ENCODE measurements at regions not wholly inside any gene's neighbourhood (a gene's known extent, or its start where the extent isn't known, plus 50 kb on each side); places are given as distances from the start of the nearest gene placed in this dataset.

- H3K4me1 Mint-ChIP-seq, result no peaks in the 10 kb centered on the region
- TF ChIP-seq ESRRA (CRISPR knock-in tag; IDR thresholded peaks at IDR 0.05; ENCODE audit: borderline replicate concordance) (no peak), USF2 (CRISPR knock-in tag; IDR thresholded peaks at IDR 0.05) (no peak), ZMAT4 (CRISPR knock-in tag; IDR thresholded peaks at IDR 0.05) (no peak), MYBL2 (CRISPR knock-in tag; IDR thresholded peaks at IDR 0.05) (no peak), PREB (CRISPR knock-in tag; IDR thresholded peaks at IDR 0.05; ENCODE audit: borderline replicate concordance) (no peak)
- no peak for ATAC-seq
- POLR2A ChIA-PET, result no interaction called here
- CTCF ChIA-PET, result no interaction called here
- H3K27me3 Mint-ChIP-seq (ENCODE audit: low read depth), result peaks cover 6% of the 10 kb centered on the region; the same call in 1 of the 2 replicates
- no peak overlapping the region for H3K4me3 Mint-ChIP-seq
- H3K36me3 Mint-ChIP-seq, result peaks cover 16% of the 10 kb centered on the region
- peaks cover 41% of the 10 kb centered on the region for H3K9me3 Mint-ChIP-seq
- no peak overlapping the region for H3K27ac Mint-ChIP-seq
- no peak for DNase-seq (ENCODE audit: low spot score)
These were observed 559.5 kb upstream of the CDH11 start for GRCh38 chr16:65681406-65681805.

GRCh38 chr16:65679785-65680184 is 557.9 kb upstream of the CDH11 start:
- H3K36me3 Mint-ChIP-seq, result peaks cover 13% of the 10 kb centered on the region
- DNase-seq (ENCODE audit: low spot score), result no peak
- no peak overlapping the region for H3K27ac Mint-ChIP-seq
- no peak for ATAC-seq
- H3K9me3 Mint-ChIP-seq, result peaks cover 28% of the 10 kb centered on the region
- POLR2A ChIA-PET, result no interaction called here
- H3K27me3 Mint-ChIP-seq (ENCODE audit: low read depth), result peaks cover 6% of the 10 kb centered on the region; the same call in 1 of the 2 replicates
- peaks cover 11% of the 10 kb centered on the region for H3K4me1 Mint-ChIP-seq
- H3K4me3 Mint-ChIP-seq, result no peak overlapping the region
- TF ChIP-seq KAT7 (CRISPR knock-in tag; IDR thresholded peaks at IDR 0.05; ENCODE audit: borderline replicate concordance) (no peak), NR3C1 (CRISPR knock-in tag; conservative IDR thresholded peaks at IDR 0.05; ENCODE audit: low read depth) (no peak), HMGXB4 (CRISPR knock-in tag; IDR thresholded peaks at IDR 0.05) (no peak), IRF2 (CRISPR knock-in tag; IDR thresholded peaks at IDR 0.05; ENCODE audit: borderline replicate concordance, low read depth) (no peak), CREB1 (CRISPR knock-in tag; IDR thresholded peaks at IDR 0.05) (no peak), SMAD4 (CRISPR knock-in tag; IDR thresholded peaks at IDR 0.05) (no peak), ESRRA (CRISPR knock-in tag; IDR thresholded peaks at IDR 0.05; ENCODE audit: borderline replicate concordance) (no peak), ZNF416 (CRISPR knock-in tag; IDR thresholded peaks at IDR 0.05) (no peak), ELF4 (CRISPR knock-in tag; IDR thresholded peaks at IDR 0.05; ENCODE audit: low read depth) (no peak)
- CTCF ChIA-PET, result no interaction called here

- POLR2A ChIA-PET, result no interaction called here
- H3K4me3 Mint-ChIP-seq, result no peak overlapping the region
- ATAC-seq (no peak), DNase-seq (ENCODE audit: low spot score) (no peak)
- peaks cover 15% of the 10 kb centered on the region for H3K4me1 Mint-ChIP-seq
- no peak for TF ChIP-seq JAZF1 (CRISPR knock-in tag; IDR thresholded peaks at IDR 0.05)
- H3K36me3 Mint-ChIP-seq, result no peaks in the 10 kb centered on the region
- no peak overlapping the region for H3K27ac Mint-ChIP-seq
- CTCF ChIA-PET, result interaction anchor here (0.6 kb wide), 1 partner anchor 286 kb away, joined by 3 read pairs; no protein-coding TSS in a partner anchor
- peaks cover 18% of the 10 kb centered on the region for H3K9me3 Mint-ChIP-seq
- peaks cover 4% of the 10 kb centered on the region for H3K27me3 Mint-ChIP-seq (ENCODE audit: low read depth)
These were observed 553.3 kb upstream of the CDH11 start for GRCh38 chr16:65675161-65675560.

- no peak overlapping the region for H3K4me3 Mint-ChIP-seq
- ChIA-PET CTCF (no interaction called here), POLR2A (no interaction called here)
- H3K9me3 Mint-ChIP-seq, result peaks cover 20% of the 10 kb centered on the region
- no peaks in the 10 kb centered on the region for H3K36me3 Mint-ChIP-seq
- no peak for DNase-seq (ENCODE audit: low spot score)
- no peak overlapping the region for H3K27ac Mint-ChIP-seq
- peaks cover 4% of the 10 kb centered on the region for H3K27me3 Mint-ChIP-seq (ENCODE audit: low read depth)
- H3K4me1 Mint-ChIP-seq, result peaks cover 15% of the 10 kb centered on the region
- ATAC-seq, result no peak
- TF ChIP-seq PRRX2 (CRISPR knock-in tag; IDR thresholded peaks at IDR 0.05) (no peak), ZNF423 (CRISPR knock-in tag; IDR thresholded peaks at IDR 0.05) (no peak), CBFB (CRISPR knock-in tag; IDR thresholded peaks at IDR 0.05; ENCODE audit: low read depth) (no peak), ETV6 (CRISPR knock-in tag; IDR thresholded peaks at IDR 0.05) (no peak), ZNF232 (CRISPR knock-in tag; IDR thresholded peaks at IDR 0.05) (no peak), E2F1 (CRISPR knock-in tag; IDR thresholded peaks at IDR 0.05) (no peak), SOX15 (CRISPR knock-in tag; IDR thresholded peaks at IDR 0.05) (no peak), STAT6 (CRISPR knock-in tag; conservative IDR thresholded peaks at IDR 0.05; ENCODE audit: low read depth) (no peak), JAZF1 (CRISPR knock-in tag; IDR thresholded peaks at IDR 0.05) (no peak), ZNF317 (CRISPR knock-in tag; IDR thresholded peaks at IDR 0.05; ENCODE audit: borderline replicate concordance, low read depth) (no peak), GABPB1 (CRISPR knock-in tag; IDR thresholded peaks at IDR 0.05) (no peak)
These were observed 551.1 kb upstream of the CDH11 start for GRCh38 chr16:65672960-65673359.

All from WTC11 (cell line).